A673 (cell line): ENCODE measurements at regions not wholly inside any gene's neighbourhood (a gene's known extent, or its start where the extent isn't known, plus 50 kb on each side); places are given as distances from the start of the nearest gene placed in this dataset.

Experiments used
- BruUV-seq: library from RNA; stranded (reverse); fragments of 400-500 nt; replicated peaks from 2 replicates; lab custom pipeline; 2021; lab: Mats Ljungman, UMichigan
- CTCF ChIA-PET: fragments of 300-600 bp; sonication (Branson Sonifier 250); formaldehyde crosslinking; loops from one replicate; lab custom pipeline; 2022; ENCODE audit warnings: antibody characterized with exemption; lab: Charles Lee
- POLR2A ChIA-PET: fragments of 300-600 bp; sonication (Branson Sonifier 250); formaldehyde crosslinking; loops from one replicate; lab custom pipeline; 2022; ENCODE audit warnings: antibody characterized with exemption; ENCODE audit not compliant: low non-redundant PET; lab: Charles Lee
- DNase-seq: peaks from one replicate; pipeline ENCODE4 v3.0.0-alpha.2; 2015; ENCODE audit warnings: low spot score
- H3K27ac ChIP-seq: fragments of 200-600 bp; sonication (generic); 2 replicates; pipeline ENCODE4 v1.5.1; 2016; ENCODE audit warnings: mixed run types, low read depth, mild to moderate bottlenecking, mixed read lengths, antibody characterized with exemption, low read length; ENCODE audit not compliant: poor library complexity, severe bottlenecking
- H3K27me3 ChIP-seq: fragments of 200-600 bp; sonication (generic); replicated peaks from 2 replicates; pipeline ENCODE4 v1.6.1; 2017; ENCODE audit warnings: mixed run types, low read depth, mild to moderate bottlenecking, mixed read lengths, antibody characterized with exemption, low read length; ENCODE audit not compliant: insufficient read depth, poor library complexity
- H3K36me3 ChIP-seq: fragments of 200-600 bp; sonication (generic); 2 replicates; pipeline ENCODE4 v1.6.1; 2016; ENCODE audit warnings: mixed run types, mild to moderate bottlenecking, mixed read lengths, antibody characterized with exemption, low read length; ENCODE audit not compliant: insufficient read depth, poor library complexity, severe bottlenecking
- H3K4me1 ChIP-seq: fragments of 200-600 bp; sonication (generic); 2 replicates; pipeline ENCODE4 v1.6.1; 2017; ENCODE audit warnings: mixed run types, mild to moderate bottlenecking, mixed read lengths, antibody characterized with exemption, low read length; ENCODE audit not compliant: insufficient read depth, poor library complexity, severe bottlenecking
- H3K4me3 ChIP-seq: fragments of 200-600 bp; sonication (generic); 2 replicates; pipeline ENCODE4 v1.5.1; 2016; ENCODE audit warnings: low read depth, mixed run types, mild to moderate bottlenecking, mixed read lengths, low read length; ENCODE audit not compliant: poor library complexity, severe bottlenecking
- H3K9me3 ChIP-seq: fragments of 200-600 bp; sonication (generic); 2 replicates; pipeline ENCODE4 v1.6.1; 2016; ENCODE audit warnings: mixed run types, low read depth, mild to moderate bottlenecking, mixed read lengths, antibody characterized with exemption, low read length; ENCODE audit not compliant: poor library complexity, severe bottlenecking
- CTCF ChIP-seq: fragments of 300-800, 200-600 bp; sonication (generic); conservative IDR thresholded peaks from 2 replicates; pipeline ENCODE4 v1.5.1; 2017; ENCODE audit warnings: low read depth, mild to moderate bottlenecking, antibody characterized with exemption, low read length, moderate library complexity, mixed read lengths
- EZH2 ChIP-seq: fragments of 200-600 bp; sonication (generic); IDR thresholded peaks from 2 replicates; pipeline ENCODE4 v1.6.1; 2017; ENCODE audit warnings: borderline replicate concordance, low read depth, mild to moderate bottlenecking, mixed read lengths, antibody characterized with exemption, low read length; ENCODE audit not compliant: poor library complexity, severe bottlenecking
- intact Hi-C: fragments of 100-400 bp; cut with micrococcal nuclease; formaldehyde crosslinking; loops from one replicate; pipeline ENCODE4 v1.10.0; 2022; ENCODE audit not compliant: unreplicated experiment

DNA sequence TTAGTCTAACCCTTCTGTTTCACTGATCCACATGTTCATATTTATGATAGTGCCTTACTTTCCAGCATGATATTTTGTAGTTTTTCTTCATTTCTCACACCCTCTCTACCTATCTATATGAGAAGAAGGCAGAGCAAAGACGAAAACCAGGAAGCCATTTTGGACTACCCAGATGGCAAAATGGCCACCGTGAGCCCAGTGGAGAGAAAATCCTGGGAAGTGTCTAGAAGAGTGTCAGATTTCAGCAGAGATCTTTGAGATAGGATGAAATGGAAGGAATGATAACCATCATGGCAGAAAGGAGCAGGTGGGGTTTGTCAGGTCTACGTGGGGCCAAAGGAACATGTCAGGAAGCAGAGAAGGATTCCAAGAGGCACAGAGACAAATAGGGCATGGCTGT is 84.0 kb upstream of the MYCN start:
- Histone ChIP-seq H3K27me3 (peaks cover 5% of the 10 kb centered on the region), H3K36me3 (no peaks in the 10 kb centered on the region), H3K4me3 (no peak overlapping the region), H3K4me1 (no peaks in the 10 kb centered on the region), H3K9me3 (no peaks in the 10 kb centered on the region), H3K27ac (no peak overlapping the region)
- CTCF ChIA-PET, result no interaction called here
- POLR2A ChIA-PET, result no interaction called here
- no TSS peak for BruUV-seq
- DNase-seq, result no peak
- TF ChIP-seq CTCF, result no peak
- TF ChIP-seq EZH2, result no peak
- intact Hi-C loops, result no loop called here

DNA sequence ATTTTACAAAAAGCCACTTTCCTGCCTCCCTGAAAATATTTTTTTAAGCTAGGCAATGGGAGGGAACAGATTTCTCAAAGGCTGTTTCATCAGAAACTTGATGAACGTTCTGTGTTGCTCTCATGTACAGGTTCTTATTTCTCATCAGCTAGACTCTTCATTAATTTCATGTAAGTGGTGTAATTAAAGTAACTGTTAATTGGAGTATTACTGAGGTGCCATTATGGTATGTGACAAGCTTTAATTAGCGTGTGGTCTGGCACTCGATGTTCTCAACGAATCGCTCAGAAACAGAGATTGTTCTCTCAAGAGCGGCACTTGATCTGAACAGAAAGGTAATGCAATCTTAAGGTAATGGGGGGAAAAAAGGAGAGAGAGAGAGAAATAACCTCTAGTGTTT is 81.9 kb upstream of the MYCN start:
- Histone ChIP-seq H3K9me3 (no peaks in the 10 kb centered on the region), H3K36me3 (no peaks in the 10 kb centered on the region), H3K4me3 (no peak overlapping the region), H3K27me3 (peaks cover 8% of the 10 kb centered on the region), H3K4me1 (no peaks in the 10 kb centered on the region), H3K27ac (no peak overlapping the region)
- ChIA-PET POLR2A (no interaction called here), CTCF (no interaction called here)
- intact Hi-C loops, result no loop called here
- TF ChIP-seq EZH2, result no peak
- TF ChIP-seq CTCF, result no peak
- DNase-seq, result no peak
- no TSS peak for BruUV-seq

- ChIA-PET CTCF (no interaction called here), POLR2A (no interaction called here)
- intact Hi-C loops, result no loop called here
- TF ChIP-seq CTCF (no peak), EZH2 (no peak)
- no TSS peak for BruUV-seq
- Histone ChIP-seq H3K4me1 (no peaks in the 10 kb centered on the region), H3K4me3 (no peak overlapping the region), H3K27ac (no peak overlapping the region), H3K9me3 (no peaks in the 10 kb centered on the region), H3K27me3 (peaks cover 8% of the 10 kb centered on the region), H3K36me3 (no peaks in the 10 kb centered on the region)
- no peak for DNase-seq
Observed at GRCh38 chr2:15860051-15860663, 80.2 kb upstream of the MYCN start.
